CD14-positive monocyte (primary cell): ENCODE measurements at regions not wholly inside any gene's neighbourhood (a gene's known extent, or its start where the extent isn't known, plus 50 kb on each side); places are given as distances from the start of the nearest gene placed in this dataset.

ENCODE experiments used
- DNase-seq, 3 donors: peaks; one replicate each; pipeline ENCODE4 v3.0.0-alpha.2; 2011 to 2022
- H2AFZ ChIP-seq: 2 replicates; pipeline ENCODE4 v1.6.0; 2012; ENCODE audit warnings: mild to moderate bottlenecking, low read depth, low read length, inconsistent platforms; ENCODE audit not compliant: insufficient read depth, poor library complexity, severe bottlenecking
- H3K27ac ChIP-seq, 2 donors: 1 replicate in 1 of 2; 2 replicates in 1 of 2; pipeline ENCODE4 v1.5.1; 2012 to 2013; ENCODE audit warnings: low read length in 2 of 2, control low read depth in 1 of 2, inconsistent platforms in 1 of 2, low read depth in 1 of 2, mild to moderate bottlenecking in 1 of 2
- H3K27me3 ChIP-seq, 2 donors: one replicate each; pipeline versions ENCODE4 v1.6.0 to v1.6.1; 2011 to 2013; ENCODE audit warnings: low read length in 2 of 2; ENCODE audit not compliant: control insufficient read depth in 2 of 2, insufficient read depth in 2 of 2
- H3K36me3 ChIP-seq, 2 donors: replicated peaks in 1 of 2; 1 replicate in 1 of 2; 2 replicates in 1 of 2; pipeline versions ENCODE4 v1.5.1 to v1.6.1; 2012 to 2013; ENCODE audit warnings: low read length in 2 of 2, control low read depth in 1 of 2, inconsistent platforms in 1 of 2, mild to moderate bottlenecking in 1 of 2; ENCODE audit not compliant: insufficient read depth in 2 of 2, control insufficient read depth in 1 of 2
- H3K4me1 ChIP-seq, 2 donors: 1 replicate in 1 of 2; 2 replicates in 1 of 2; pipeline versions ENCODE4 v1.5.1 to v1.6.1; 2012 to 2013; ENCODE audit warnings: low read length in 2 of 2, control low read depth in 1 of 2, inconsistent platforms in 1 of 2, mild to moderate bottlenecking in 1 of 2, moderate library complexity in 1 of 2; ENCODE audit not compliant: insufficient read depth in 2 of 2, control insufficient read depth in 1 of 2
- H3K4me2 ChIP-seq: replicated peaks from 2 replicates; pipeline ENCODE3; 2012; ENCODE audit warnings: low read length, moderate library complexity, mild to moderate bottlenecking; ENCODE audit not compliant: poor library complexity, severe bottlenecking; ENCODE audit errors: extremely low read depth
- H3K4me3 ChIP-seq, 3 experiments: fragments of 200-600 bp in 1 of 3; sonication (generic) in 1 of 3; replicated peaks in 1 of 3; 1 replicate in 2 of 3; 2 replicates in 1 of 3; pipeline ENCODE4 v1.5.1; 2011 to 2013; ENCODE audit warnings: low read length in 3 of 3, mild to moderate bottlenecking in 3 of 3, control low read depth in 2 of 3, low read depth in 2 of 3, inconsistent platforms in 1 of 3, moderate library complexity in 1 of 3
- H3K79me2 ChIP-seq: 2 replicates; pipeline ENCODE4 v1.6.0; 2012; ENCODE audit warnings: mild to moderate bottlenecking, control low read depth, inconsistent platforms, low read length, moderate library complexity; ENCODE audit not compliant: insufficient read depth
- H3K9ac ChIP-seq: 2 replicates; pipeline ENCODE4 v1.6.0; 2017; ENCODE audit warnings: low read length, mild to moderate bottlenecking; ENCODE audit not compliant: insufficient read depth, poor library complexity, severe bottlenecking
- H3K9me3 ChIP-seq, 2 donors: replicated peaks in 1 of 2; 1 replicate in 1 of 2; 2 replicates in 1 of 2; pipeline versions ENCODE4 v1.5.1 to v1.6.1; 2012 to 2013; ENCODE audit warnings: low read length in 2 of 2, control low read depth in 1 of 2; ENCODE audit not compliant: control insufficient read depth in 1 of 2, insufficient read depth in 1 of 2
- H4K20me1 ChIP-seq: 2 replicates; pipeline ENCODE4 v1.6.0; 2012; ENCODE audit warnings: mild to moderate bottlenecking, low read length, control low read depth, moderate library complexity; ENCODE audit not compliant: insufficient read depth
- H3K27ac Mint-ChIP-seq, 7 donors: one replicate each; pipeline ENCODE4 v1.8.0; 2020; ENCODE audit warnings: mild to moderate bottlenecking in 7 of 7, mixed read lengths in 7 of 7, moderate library complexity in 6 of 7, inconsistent platforms in 2 of 7
- H3K27me3 Mint-ChIP-seq, 3 donors: one replicate each; pipeline ENCODE4 v1.8.0; 2021 to 2022; ENCODE audit warnings: low read depth in 3 of 3, mild to moderate bottlenecking in 3 of 3, mixed read lengths in 3 of 3, moderate library complexity in 3 of 3, inconsistent platforms in 1 of 3
- H3K36me3 Mint-ChIP-seq, 2 donors: one replicate each; pipeline ENCODE4 v1.8.0; 2020; ENCODE audit warnings: mixed read lengths in 2 of 2, inconsistent platforms in 1 of 2, mild to moderate bottlenecking in 1 of 2
- H3K4me1 Mint-ChIP-seq: one replicate; pipeline ENCODE4 v1.8.0; 2020; ENCODE audit warnings: mild to moderate bottlenecking, mixed read lengths
- H3K4me3 Mint-ChIP-seq, 2 donors: one replicate each; pipeline ENCODE4 v1.8.0; 2020; ENCODE audit warnings: mild to moderate bottlenecking in 2 of 2, mixed read lengths in 2 of 2, moderate library complexity in 1 of 2
- H3K9me3 Mint-ChIP-seq, 7 donors: one replicate each; pipeline ENCODE4 v1.8.0; 2020 to 2022; ENCODE audit warnings: mixed read lengths in 7 of 7, mild to moderate bottlenecking in 6 of 7, moderate library complexity in 6 of 7, inconsistent platforms in 2 of 7
- WGBS: methylation state at CpG from one replicate; pipeline ENCODE4 v1.1.5; 2013; ENCODE audit warnings: missing lambda C conversion rate; ENCODE audit not compliant: insufficient coverage; 5-methylcytosine and 5-hydroxymethylcytosine counted together
- intact Hi-C, 2 donors: fragments of 100-400 bp; cut with micrococcal nuclease; formaldehyde crosslinking; loops; one replicate each; pipeline versions ENCODE4 v1.15.0 to v1.15.1; 2023
- TF ChIP-seq, protein P1 (sequence below): fragments of 200-600 bp; IDR thresholded peaks from one replicate; pipeline ENCODE4 v1.8.0; 2022; ENCODE audit warnings: antibody characterized with exemption, mild to moderate bottlenecking

- Histone ChIP-seq H3K9me3 (no peaks in the 10 kb centered on the region), H4K20me1 (no peaks in the 10 kb centered on the region), H3K4me3 (no peak overlapping the region), H3K27me3 (no peaks in the 10 kb centered on the region), H3K36me3 (no peaks in the 10 kb centered on the region), H2AFZ (no peak overlapping the region), H3K79me2 (no peaks in the 10 kb centered on the region), H3K4me2 (no peak overlapping the region), H3K27ac (no peak overlapping the region), H3K9ac (no peak overlapping the region), H3K4me1 (no peaks in the 10 kb centered on the region)
- intact Hi-C loops, result no loop called here
- H3K27me3 Mint-ChIP-seq, result peaks cover 3 to 11% (median 5%) of the 10 kb centered on the region in 3 donors
- no peak for DNase-seq
- no peak overlapping the region for H3K4me3 Mint-ChIP-seq
- H3K9me3 Mint-ChIP-seq, result peaks cover 0 to 3% (median 2%) of the 10 kb centered on the region in 7 donors
- no peaks in the 10 kb centered on the region for H3K36me3 Mint-ChIP-seq
- 56% methylated on average over 16 of the region's 19 CpGs for WGBS
- no peak overlapping the region for H3K27ac Mint-ChIP-seq
- no peaks in the 10 kb centered on the region for H3K4me1 Mint-ChIP-seq
- TF ChIP-seq, protein P1, sequence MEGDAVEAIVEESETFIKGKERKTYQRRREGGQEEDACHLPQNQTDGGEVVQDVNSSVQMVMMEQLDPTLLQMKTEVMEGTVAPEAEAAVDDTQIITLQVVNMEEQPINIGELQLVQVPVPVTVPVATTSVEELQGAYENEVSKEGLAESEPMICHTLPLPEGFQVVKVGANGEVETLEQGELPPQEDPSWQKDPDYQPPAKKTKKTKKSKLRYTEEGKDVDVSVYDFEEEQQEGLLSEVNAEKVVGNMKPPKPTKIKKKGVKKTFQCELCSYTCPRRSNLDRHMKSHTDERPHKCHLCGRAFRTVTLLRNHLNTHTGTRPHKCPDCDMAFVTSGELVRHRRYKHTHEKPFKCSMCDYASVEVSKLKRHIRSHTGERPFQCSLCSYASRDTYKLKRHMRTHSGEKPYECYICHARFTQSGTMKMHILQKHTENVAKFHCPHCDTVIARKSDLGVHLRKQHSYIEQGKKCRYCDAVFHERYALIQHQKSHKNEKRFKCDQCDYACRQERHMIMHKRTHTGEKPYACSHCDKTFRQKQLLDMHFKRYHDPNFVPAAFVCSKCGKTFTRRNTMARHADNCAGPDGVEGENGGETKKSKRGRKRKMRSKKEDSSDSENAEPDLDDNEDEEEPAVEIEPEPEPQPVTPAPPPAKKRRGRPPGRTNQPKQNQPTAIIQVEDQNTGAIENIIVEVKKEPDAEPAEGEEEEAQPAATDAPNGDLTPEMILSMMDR, result no peak
Observed at GRCh38 chr2:133886735-133887675, 318.7 kb upstream of the NCKAP5 start.

GRCh38 chr2:133887676-133888040, 319.4 kb upstream of the NCKAP5 start:
- H3K9ac ChIP-seq, result no peak overlapping the region
- no peaks in the 10 kb centered on the region for H3K36me3 ChIP-seq
- Mint-ChIP-seq H3K36me3 (no peaks in the 10 kb centered on the region), H3K4me3 (no peak overlapping the region), H3K27ac (no peak overlapping the region), H3K27me3 (peaks cover 5 to 11% (median 6%) of the 10 kb centered on the region in 3 donors), H3K9me3 (no peaks in the 10 kb centered on the region), H3K4me1 (no peaks in the 10 kb centered on the region)
- intact Hi-C loops, result no loop called here
- no peak overlapping the region for H2AFZ ChIP-seq
- no peak overlapping the region for H3K27ac ChIP-seq
- WGBS, result 88% methylated on average over 1 of the region's 4 CpGs
- no peaks in the 10 kb centered on the region for H3K27me3 ChIP-seq
- no peaks in the 10 kb centered on the region for H3K79me2 ChIP-seq
- H3K4me3 ChIP-seq, result no peak overlapping the region
- no peaks in the 10 kb centered on the region for H3K4me1 ChIP-seq
- TF ChIP-seq, protein P1, result no peak
- H4K20me1 ChIP-seq, result no peaks in the 10 kb centered on the region
- H3K4me2 ChIP-seq, result no peak overlapping the region
- H3K9me3 ChIP-seq, result no peaks in the 10 kb centered on the region
- no peak for DNase-seq
